ENCODE measurements at regions not wholly inside any gene's neighbourhood (a gene's known extent, or its start where the extent isn't known, plus 50 kb on each side); places are given as distances from the start of the nearest gene placed in this dataset.

DNA sequence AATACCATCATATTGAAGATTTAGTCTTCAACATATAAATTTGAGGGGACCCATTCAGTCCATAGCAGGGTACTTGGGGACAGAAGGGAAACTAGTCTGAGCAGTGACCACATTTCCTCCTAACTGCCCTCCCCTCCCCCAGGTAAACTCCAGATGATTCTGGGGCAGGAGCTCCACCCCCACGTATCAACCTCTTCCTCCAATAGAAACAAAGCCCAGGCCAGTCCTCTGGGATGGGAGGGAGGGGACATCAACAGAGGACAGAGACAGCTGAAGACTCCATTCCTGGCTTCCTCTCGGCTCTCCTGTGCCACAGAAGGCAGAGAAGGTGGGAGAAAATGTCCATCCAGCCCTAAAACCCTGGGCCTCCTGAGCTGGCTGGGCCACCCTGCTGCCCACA is 85.0 kb upstream of the TOP1 start:
- TF ChIP-seq CTCF (conservative IDR thresholded peaks at IDR 0.05 in 1 of 2, IDR thresholded peaks at IDR 0.05 in 1 of 2; ENCODE audit: extremely low read depth in 1 of 2, insufficient read depth in 1 of 2, low read depth in 1 of 2, low read length in 2 of 2) (no peak), EZH2 (IDR thresholded peaks at IDR 0.05; ENCODE audit: borderline replicate concordance, low read length) (no peak)

Data from mammary epithelial cell (primary cell).